Right atrium auricular region (tissue), 2 donors: ENCODE measurements at regions not wholly inside any gene's neighbourhood (a gene's known extent, or its start where the extent isn't known, plus 50 kb on each side); places are given as distances from the start of the nearest gene placed in this dataset.

Experiments
- DNase-seq: peaks from one replicate; pipeline ENCODE4 v3.0.0-alpha.2; 2019; ENCODE audit warnings: low spot score
- H3K27ac ChIP-seq, 2 donors: fragments of 200-600 bp; sonication (generic); 1 replicate in 1 of 2; 2 replicates in 1 of 2; pipeline ENCODE4 v1.5.1; 2016 to 2019
- H3K27me3 ChIP-seq, 2 donors: fragments of 200-600 bp; sonication (generic); one replicate each; pipeline versions ENCODE4 v1.5.1 to v1.6.0; 2017 to 2019
- H3K36me3 ChIP-seq: fragments of 200-600 bp; sonication (generic); one replicate; pipeline ENCODE4 v1.5.1; 2016
- H3K4me1 ChIP-seq, 2 donors: fragments of 200-600 bp; sonication (generic); one replicate each; pipeline versions ENCODE4 v1.5.1 to v1.6.0; 2017 to 2019
- H3K4me3 ChIP-seq, 2 donors: fragments of 200-600 bp; sonication (generic); 1 replicate in 1 of 2; 2 replicates in 1 of 2; pipeline ENCODE4 v1.5.1; 2017 to 2019; ENCODE audit warnings: mild to moderate bottlenecking in 1 of 2, moderate library complexity in 1 of 2
- H3K9me3 ChIP-seq, 2 donors: fragments of 200-600 bp; sonication (generic); one replicate each; pipeline ENCODE4 v1.5.1; 2019
- CTCF ChIP-seq, 2 donors: fragments of 200-600 bp; sonication (generic); IDR thresholded peaks; one replicate each; pipeline ENCODE4 v1.5.1; 2019; ENCODE audit warnings: antibody characterized with exemption in 2 of 2

- Histone ChIP-seq H3K4me1 (no peaks in the 10 kb centered on the region), H3K36me3 (no peaks in the 10 kb centered on the region), H3K9me3 (no peaks in the 10 kb centered on the region), H3K4me3 (no peak overlapping the region), H3K27ac (no peak overlapping the region), H3K27me3 (no peaks in the 10 kb centered on the region)
- DNase-seq: no peak
- no peak for TF ChIP-seq CTCF (IDR thresholded peaks at IDR 0.05)
Measured at GRCh38 chr18:22080035-22080434, 89.4 kb upstream of the GATA6 start.

GRCh38 chr18:22082408-22082807 lies 87.0 kb upstream of the GATA6 start:
- no peak overlapping the region for H3K27ac ChIP-seq

GRCh38 chr18:22084547-22084946 lies 84.8 kb upstream of the GATA6 start:
- no peak for DNase-seq
- Histone ChIP-seq H3K4me1 (peaks cover 0 to 14% of the 10 kb centered on the region in 2 donors), H3K27me3 (no peaks in the 10 kb centered on the region), H3K36me3 (no peaks in the 10 kb centered on the region), H3K4me3 (no peak overlapping the region), H3K9me3 (no peaks in the 10 kb centered on the region), H3K27ac (peak overlapping the region in 1 of 2 donors; percentile 76)
- no peak for TF ChIP-seq CTCF (IDR thresholded peaks at IDR 0.05)

More at GRCh38 chr18:22082408-22082807, 87.0 kb upstream of the GATA6 start:
- Histone ChIP-seq H3K4me1 (no peaks in the 10 kb centered on the region), H3K27me3 (no peaks in the 10 kb centered on the region), H3K36me3 (no peaks in the 10 kb centered on the region), H3K9me3 (no peaks in the 10 kb centered on the region), H3K4me3 (no peak overlapping the region)
- no peak for DNase-seq
- no peak for TF ChIP-seq CTCF (IDR thresholded peaks at IDR 0.05)

GRCh38 chr18:22086973-22087372 lies 82.4 kb upstream of the GATA6 start:
- H3K27me3 ChIP-seq: no peaks in the 10 kb centered on the region
- H3K9me3 ChIP-seq: no peaks in the 10 kb centered on the region
- no peak overlapping the region for H3K4me3 ChIP-seq
- H3K27ac ChIP-seq: no peak overlapping the region
- H3K36me3 ChIP-seq: no peaks in the 10 kb centered on the region
- no peak for TF ChIP-seq CTCF (IDR thresholded peaks at IDR 0.05)
- DNase-seq: no peak
- H3K4me1 ChIP-seq: peaks cover 0 to 14% of the 10 kb centered on the region in 2 donors

GRCh38 chr18:22088029-22088428 lies 81.4 kb upstream of the GATA6 start:
- no peak for TF ChIP-seq CTCF (IDR thresholded peaks at IDR 0.05)
- Histone ChIP-seq H3K27ac (peak overlapping the region in 1 of 2 donors; percentile 60), H3K4me3 (no peak overlapping the region), H3K9me3 (no peaks in the 10 kb centered on the region), H3K27me3 (no peaks in the 10 kb centered on the region), H3K4me1 (peaks cover 0 to 14% of the 10 kb centered on the region in 2 donors), H3K36me3 (no peaks in the 10 kb centered on the region)
- no peak for DNase-seq

GRCh38 chr18:22088996-22089640 lies 80.3 kb upstream of the GATA6 start:
- no peak for TF ChIP-seq CTCF (IDR thresholded peaks at IDR 0.05)
- no peaks in the 10 kb centered on the region for H3K36me3 ChIP-seq
- no peak for DNase-seq
- H3K9me3 ChIP-seq: no peaks in the 10 kb centered on the region
- H3K27me3 ChIP-seq: no peaks in the 10 kb centered on the region
- H3K27ac ChIP-seq: peak overlapping the region; percentile 42 to 60
- peaks cover 0 to 14% of the 10 kb centered on the region in 2 donors for H3K4me1 ChIP-seq
- H3K4me3 ChIP-seq: no peak overlapping the region
